NCI-H2171 (cell line): ENCODE measurements at regions not wholly inside any gene's neighbourhood (a gene's known extent, or its start where the extent isn't known, plus 50 kb on each side); places are given as distances from the start of the nearest gene placed in this dataset.

Experiments used
- DNase-seq: peaks from one replicate; lab custom pipeline; 2025; lab: John Stamatoyannopoulos, UW

DNA sequence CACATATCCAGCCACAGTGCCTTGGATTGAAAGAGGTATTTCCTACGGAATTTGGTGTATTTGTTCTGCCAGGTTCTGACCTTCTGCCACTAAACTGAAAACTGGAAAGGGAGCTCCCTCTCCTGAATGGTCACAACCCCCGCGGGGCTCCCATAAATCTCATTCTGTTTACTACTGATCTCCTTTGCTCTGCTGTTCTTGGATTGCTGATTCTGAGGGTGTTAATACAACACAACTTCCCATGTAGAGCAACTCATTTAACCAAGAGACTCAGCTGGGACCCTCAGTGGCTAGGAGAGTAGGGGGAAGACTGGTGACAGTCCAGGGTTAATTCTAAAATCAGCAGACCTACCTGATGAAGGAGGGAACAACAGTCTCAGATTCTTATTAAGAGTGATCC lies 662.9 kb downstream of the INHBA start:
- no peak for DNase-seq

DNA sequence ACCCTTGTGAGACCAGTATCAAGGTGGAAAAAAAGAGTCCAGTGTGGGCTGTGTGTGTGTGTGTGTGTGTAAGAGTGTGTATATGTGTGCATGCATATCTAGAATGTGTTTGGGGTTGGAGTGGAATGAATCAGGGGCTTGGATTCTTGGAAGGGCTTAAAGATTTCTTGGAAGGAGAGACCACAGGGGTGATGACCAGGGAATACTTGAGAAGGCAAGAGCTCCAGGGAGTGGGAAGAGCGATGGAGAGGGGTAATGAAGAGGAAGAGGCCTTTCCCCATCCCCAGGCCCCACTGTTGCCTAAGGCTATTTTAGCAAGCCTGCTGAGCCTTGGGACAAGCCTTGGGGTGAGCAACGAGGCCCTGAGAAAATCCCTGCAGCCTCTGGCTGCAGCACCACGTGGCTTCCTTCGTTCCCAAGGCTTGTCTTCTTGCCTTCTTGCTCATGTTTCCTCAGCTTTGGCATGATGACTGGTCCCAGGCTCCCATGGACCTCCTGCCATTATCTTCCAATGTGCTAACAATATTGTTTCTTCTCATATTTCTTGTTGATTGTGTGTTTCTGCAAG lies 663.4 kb downstream of the INHBA start:
- no peak for DNase-seq

DNA sequence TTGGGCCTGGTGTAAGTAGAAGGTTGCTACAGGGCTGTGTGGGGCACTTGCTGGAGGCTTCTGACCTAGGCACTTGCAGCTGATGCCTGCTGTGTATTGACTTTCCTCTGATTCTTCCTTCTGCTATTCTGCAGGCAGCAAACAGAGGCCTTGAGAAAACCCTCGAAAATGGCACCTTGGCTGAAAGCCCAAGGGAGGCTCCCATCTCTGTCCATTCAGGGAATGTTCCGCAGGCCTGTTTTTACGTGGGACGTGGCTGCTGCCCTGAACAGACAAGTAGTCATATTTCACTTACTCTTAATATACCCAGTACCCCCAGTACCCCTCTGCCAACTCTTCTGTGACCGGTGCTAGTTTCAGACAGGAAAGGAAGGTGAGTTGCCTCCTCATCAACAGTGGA lies 664.7 kb downstream of the INHBA start:
- DNase-seq, result no peak

DNA sequence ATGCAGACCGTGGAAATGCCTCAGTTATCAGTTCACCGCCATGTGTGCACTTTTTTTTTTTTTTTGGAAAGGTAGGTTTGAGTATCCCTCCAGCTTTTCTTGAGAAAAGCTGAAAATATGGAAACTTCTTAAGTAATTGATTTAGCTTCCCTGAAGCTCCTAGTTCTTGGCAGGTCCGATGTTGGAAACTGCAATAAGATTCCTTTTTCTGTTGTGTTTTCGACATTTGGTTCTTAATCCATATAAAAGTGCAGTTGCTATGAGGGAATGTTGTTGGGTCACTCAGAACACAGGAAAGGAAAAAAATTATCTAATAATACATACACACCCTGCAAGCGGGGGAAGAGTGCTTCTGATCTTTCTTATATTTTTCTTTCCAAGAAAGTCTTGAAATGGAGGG lies 665.2 kb downstream of the INHBA start:
- DNase-seq, result no peak

DNA sequence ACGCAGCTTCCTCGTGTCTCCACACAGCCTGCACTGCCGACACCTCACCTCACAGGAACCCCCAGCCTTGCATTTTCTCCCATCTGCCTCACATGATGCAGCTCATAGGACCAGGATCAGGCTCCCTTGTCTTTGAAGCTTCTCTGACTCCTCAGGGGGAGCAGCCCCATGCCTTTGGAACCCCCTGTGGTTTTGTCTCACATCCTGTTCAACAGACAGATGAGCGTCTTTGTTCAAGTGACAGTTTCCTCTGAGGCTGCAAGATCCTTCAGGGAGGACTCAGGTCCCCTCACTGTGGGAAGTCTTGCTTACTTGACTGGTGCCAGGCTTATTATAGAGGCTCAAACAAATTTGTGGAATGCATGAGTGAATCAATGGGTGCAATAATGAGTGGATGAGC lies 667.1 kb downstream of the INHBA start:
- no peak for DNase-seq

DNA sequence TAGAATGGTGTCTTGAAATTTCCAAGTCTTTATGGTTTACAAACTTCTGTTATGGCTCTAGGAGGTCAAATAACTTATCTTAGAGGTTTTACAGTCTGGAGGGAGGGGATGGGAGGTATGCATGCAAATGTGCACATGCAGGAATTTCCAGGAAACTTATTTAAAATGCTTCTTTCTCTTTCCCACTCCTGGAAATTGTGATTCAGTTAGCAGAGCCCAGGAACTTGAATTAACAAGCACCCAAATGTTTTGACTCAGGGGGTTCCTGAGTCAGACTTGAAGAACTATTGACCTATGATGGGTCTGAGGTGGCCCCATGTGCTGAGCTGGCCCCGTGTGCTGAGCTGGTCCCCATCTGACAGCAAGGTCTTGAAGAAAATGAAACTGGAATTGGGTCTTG lies 669.4 kb downstream of the INHBA start:
- no peak for DNase-seq

DNA sequence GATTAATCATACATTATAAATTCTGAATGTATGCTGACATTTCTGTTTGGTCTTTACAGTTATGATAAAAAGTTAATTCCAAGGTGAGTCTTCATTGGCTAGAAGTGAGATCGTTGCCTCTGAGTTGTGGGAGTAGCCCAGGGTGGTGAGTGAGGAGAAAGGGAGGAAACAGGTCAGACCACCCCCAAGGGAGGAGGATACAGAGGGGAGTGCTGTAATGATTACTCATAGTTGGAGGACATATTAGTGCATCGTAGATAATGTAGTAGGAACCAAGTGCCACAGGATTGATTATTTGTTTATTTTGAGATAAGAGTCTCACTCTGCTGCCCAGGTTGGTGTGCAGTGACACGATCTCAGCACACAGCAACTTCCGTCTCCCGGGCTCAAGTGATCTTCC lies 672.2 kb downstream of the INHBA start:
- DNase-seq, result no peak

DNA sequence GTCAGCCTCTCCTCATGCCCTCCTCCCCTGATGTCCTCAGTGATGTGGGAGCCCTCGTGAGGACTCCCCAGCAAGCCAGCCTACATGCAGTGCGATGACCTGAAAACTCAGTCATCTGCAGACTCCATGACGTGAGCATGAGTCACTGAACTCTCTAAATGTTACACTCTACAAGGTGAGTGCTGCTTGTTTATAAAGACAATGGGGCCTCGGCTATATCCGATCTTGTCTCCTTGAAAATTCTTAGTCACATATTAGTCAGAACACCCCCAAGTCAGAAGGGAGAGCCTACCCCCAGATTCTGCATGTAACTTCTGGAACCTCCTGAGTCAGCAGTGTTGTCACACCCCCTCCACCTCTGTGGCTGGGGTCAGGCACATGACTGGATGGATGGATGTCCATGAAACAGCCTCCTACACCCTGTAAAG lies 673.8 kb downstream of the INHBA start:
- no peak for DNase-seq

DNA sequence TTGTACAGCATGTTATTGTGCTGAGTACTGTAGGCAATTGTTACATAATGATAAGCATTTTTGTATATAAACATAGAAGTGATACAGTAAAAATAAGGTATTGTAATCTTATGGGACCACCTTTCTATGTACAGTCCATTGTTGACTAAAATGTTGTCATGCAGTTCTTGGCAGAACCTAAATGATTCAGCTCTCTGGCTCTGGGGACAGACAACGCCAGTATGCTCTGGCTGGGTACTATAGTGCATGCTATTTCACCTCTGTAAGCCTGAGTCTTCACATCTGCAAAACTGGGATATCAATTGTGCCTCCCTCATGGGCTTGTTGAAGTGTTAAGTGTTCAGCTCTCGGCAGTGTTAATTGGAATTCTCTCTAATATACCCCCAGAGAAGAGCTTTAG lies 674.3 kb downstream of the INHBA start:
- no peak for DNase-seq

DNA sequence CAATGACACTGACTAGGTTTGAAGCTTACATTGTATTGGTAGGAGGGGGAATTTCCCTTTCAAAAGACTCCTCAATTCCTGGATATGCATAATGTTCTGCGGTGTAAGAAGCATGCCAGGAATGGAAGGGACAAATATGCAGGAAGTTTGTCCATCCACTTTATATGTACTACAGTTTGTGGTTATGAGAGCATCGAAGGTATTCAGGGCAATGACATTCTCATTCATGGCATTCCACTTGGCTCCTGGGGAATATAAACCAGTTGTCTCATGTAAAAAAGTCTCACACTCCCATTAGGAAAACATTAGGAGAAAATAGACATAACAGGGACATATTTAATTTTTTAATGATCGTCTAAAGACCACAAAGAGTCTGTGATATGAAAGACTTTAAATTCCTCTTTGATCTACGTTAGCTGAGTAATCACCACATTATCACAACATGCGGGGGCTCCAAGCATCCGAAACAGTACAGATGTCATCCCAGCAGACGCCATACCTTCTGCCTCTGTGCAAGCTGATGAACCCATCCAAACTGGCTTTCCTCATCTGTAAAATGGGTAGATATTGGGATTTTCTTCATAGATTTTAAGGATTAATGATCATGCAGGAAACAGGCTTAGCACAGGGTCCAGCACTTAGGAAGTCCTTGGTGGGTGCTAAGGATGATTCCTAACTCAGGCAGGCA lies 675.3 kb downstream of the INHBA start:
- DNase-seq, result no peak

DNA sequence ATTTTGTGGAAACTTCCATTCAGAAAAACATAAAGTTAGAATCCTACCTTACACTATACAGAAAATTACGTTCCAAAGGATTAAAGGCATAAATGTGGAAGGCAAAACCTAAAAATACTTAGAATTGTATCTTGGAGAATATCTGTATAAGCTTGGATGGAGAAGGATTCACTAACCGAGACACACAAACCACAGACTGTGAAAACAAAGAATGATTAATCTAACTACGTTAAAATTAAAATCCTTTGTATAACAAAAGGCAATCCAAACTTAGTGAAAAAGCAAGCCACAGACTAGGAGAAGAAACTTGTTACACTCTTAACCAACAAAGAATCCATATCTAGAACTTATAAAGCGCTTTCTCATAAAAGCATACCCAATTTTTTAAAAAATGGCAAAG lies 678.8 kb downstream of the INHBA start:
- DNase-seq, result no peak

DNA sequence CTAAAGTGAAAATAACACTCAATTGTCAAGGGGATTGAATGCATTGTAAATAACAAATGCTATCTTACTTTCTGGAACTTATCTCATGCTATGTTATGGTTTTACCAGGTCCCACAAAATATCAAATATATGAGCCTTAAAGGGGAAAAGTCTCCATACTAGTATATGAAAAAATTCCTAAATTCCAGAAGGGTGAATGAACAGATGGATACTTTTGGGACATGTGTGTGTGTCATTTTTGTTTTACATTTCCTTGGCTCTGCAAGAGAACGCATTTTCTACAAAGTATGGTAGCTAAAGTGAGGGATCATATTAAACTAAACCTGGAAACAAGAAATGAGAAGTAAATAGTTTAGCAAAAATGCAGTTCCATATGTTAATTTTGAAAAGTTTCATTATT lies 682.8 kb downstream of the INHBA start:
- DNase-seq, result no peak

DNA sequence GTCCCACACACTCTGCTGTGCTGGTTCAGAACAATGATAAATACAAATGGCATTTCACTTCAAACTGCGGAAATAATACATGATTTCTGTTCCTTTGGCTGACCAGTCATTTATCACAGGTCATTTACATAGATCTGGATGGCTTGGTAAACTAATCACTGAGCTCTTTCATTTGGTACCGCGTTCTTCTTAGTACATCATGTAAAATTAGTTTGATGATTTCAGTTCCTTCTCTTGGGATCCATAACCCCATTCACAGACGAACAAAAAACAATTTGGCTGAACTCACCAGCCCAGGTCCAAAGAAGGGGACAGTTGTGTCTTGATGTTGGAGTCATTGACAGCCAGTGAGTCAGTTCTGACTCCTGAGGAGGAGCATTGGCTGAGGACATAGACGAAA lies 689.8 kb downstream of the INHBA start:
- no peak for DNase-seq

DNA sequence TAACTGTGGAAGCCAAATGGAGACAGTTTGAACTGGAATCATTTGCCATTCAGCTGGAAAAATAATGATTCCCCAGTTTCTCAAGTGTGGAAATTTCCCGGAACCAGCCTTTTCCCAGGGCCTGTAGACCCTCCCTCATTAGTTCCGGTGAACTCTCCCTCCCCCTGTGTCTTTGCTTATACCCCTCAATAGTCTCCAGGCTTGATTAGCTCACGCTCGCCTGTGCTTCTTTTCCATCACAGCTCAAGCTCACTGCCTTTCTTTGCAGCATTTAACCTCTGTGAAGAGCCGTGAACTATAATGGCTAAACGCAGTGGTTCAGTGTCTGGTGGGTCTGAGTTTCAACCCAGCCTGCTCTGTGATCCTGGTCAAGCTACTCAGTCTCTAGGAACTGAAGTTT lies 690.8 kb downstream of the INHBA start:
- no peak for DNase-seq

DNA sequence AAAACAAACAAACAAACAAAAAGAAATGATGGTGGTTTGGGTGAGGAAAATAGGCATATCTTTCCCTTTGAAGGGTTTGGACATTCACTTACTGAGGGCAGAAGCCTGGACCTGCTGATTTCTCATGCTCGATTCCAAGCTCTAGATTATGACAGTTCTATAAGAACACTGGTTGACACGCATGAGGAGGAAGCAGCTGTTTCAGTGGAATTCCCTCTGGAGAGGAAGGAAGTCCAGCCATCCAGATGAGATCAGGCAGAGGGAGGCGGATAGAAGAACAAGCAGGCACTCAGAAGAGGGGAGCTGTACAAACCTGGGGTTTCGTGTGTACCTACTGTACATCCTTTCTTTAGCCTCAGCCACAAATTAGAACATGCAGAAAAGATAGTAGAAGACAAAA lies 691.9 kb downstream of the INHBA start:
- no peak for DNase-seq

DNA sequence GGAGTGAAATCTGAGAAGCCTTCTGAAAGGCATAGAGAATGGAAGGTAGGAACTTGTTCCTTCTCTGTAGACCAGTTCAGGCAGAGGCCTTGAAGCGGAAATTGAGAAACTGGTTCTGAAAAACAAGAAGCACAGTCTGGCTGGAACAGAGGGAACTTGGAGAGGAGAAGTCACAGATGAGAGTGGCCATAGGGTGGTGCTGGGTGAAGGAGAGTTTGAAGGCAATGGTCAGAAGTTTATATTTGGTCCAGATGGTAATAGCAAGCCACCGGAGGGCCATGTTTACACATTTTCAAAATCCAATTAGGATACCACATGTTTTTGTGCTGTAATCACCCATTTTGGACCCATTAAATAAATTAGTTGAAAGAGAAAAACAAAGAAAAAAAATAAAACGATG lies 692.5 kb downstream of the INHBA start:
- no peak for DNase-seq

DNA sequence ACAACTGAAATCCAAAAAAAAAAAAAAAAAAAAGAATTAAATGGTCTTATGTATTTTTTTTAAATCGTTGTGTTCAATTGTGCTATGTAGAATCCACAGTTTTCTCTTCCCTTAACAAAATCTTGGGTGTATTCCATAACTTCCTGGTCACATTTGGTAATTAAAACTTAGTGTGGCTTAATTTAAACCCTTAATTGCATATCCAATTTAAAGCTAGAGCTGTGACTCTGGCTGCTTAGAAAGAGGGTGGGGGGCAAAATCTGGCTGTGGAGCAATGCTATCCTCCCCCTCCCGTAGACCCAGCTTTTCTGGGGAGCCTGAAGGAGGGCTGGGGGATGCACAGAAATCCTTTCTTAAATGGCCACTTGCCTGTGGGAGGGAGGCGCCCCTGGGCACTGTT lies 695.1 kb downstream of the INHBA start:
- no peak for DNase-seq

DNA sequence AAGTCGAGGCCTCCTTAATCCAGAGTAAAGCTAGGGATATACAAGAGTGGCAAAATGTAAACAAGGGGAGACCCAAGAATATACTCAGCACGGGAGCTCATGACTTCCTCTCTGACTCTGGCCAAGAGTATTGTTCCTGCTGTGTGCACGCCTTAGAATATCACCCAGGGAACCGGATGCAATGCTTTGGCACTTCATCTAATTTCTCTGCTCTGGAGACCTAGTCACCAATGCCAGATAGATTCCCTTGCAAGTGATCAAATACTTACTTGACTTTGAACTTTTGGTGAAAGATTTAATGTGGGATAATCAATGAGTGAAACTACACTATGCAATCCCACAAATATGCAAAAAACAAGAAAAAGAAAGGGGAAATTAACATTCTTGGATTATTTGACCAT lies 695.5 kb downstream of the INHBA start:
- no peak for DNase-seq

DNA sequence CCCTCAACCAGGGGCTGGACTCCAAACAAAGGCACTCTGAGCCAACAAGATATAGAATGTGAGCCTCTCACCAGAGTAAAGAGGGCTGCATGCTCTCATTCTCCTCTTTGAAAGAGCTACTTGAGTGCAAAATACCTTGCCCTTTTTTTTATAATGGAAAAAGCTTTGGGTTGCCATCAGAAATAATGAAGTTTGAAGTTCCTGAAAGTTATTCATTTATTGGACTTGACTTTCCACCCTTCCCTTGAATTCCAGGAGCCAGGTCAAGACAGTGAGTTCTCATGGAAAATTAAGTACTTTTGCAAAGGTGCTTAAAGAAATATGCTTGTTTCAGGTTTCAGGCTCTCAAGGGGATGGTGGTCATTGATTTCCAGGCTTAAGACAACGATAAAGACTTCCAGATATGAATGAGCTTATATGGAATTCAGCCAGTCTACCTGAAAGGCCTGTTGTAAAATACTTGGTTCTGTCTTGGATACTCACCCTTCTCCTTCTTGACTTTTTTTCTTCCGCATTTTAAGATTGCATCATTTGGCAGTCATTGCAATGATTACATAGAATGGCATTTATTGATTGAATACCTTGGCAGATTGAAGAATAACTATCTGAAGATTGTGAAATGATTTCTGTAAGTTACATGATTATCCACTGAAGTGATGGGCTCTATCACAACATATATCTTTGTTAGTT lies 696.4 kb downstream of the INHBA start:
- DNase-seq, result no peak

DNA sequence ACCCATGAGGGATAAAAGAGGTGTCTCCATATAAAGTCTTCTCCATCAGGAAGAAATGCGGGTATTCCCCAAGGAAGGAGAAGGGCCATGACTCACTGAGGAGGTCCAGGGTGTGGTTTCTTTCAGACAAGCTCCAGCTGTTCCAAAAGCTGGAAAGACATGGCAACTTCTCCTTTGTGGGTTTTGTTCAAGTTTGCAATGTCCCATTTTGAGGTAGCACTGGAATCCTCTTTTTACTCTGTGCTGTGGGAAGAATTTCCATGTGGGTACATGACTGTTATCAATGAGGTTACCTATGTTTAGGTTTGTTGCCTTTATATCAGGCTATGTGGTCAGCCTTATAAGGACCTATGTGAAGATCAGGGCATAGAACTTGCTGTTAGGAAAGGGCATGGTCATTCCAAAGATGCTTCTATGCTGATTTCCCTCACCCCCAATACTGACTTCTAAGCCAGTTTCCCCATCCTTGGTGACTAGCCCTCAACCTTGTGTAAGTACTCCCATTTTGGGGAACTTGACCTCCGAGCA lies 697.5 kb downstream of the INHBA start:
- DNase-seq, result no peak

DNA sequence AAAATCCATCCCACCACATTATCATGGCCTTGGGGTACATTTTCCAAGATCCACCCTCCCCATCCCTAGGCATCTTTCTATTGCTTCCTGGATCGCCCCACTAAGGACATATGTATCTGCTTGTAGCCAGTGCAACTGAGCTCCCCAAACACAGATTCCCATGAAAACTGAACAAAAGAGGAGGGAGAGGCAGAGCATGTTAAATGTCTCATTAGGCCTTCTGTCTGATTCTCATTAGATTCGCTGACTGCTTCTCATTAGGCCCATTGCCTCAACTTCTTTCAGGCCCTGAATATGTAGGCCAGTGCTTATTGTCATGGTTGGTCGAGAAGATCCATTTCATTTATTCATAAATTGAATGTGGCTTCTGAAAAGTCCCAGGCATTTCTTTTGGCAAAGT lies 698.9 kb downstream of the INHBA start:
- no peak for DNase-seq

DNA sequence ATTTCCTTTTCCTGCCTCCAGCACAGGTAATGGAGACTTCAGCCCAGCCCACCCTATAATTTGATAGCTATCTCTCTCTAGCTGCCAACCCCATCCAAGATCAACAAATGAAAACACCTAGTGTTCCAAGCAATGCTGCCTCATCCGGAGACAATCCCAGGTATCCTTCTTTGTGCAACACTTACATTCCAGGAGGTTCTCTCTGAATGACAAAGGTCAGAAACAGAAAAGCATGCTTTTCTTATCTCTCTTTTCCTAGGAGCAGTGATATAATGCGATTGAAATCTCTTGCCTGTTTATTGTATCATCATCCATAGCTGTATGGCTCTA lies 699.3 kb downstream of the INHBA start:
- DNase-seq, result no peak

DNA sequence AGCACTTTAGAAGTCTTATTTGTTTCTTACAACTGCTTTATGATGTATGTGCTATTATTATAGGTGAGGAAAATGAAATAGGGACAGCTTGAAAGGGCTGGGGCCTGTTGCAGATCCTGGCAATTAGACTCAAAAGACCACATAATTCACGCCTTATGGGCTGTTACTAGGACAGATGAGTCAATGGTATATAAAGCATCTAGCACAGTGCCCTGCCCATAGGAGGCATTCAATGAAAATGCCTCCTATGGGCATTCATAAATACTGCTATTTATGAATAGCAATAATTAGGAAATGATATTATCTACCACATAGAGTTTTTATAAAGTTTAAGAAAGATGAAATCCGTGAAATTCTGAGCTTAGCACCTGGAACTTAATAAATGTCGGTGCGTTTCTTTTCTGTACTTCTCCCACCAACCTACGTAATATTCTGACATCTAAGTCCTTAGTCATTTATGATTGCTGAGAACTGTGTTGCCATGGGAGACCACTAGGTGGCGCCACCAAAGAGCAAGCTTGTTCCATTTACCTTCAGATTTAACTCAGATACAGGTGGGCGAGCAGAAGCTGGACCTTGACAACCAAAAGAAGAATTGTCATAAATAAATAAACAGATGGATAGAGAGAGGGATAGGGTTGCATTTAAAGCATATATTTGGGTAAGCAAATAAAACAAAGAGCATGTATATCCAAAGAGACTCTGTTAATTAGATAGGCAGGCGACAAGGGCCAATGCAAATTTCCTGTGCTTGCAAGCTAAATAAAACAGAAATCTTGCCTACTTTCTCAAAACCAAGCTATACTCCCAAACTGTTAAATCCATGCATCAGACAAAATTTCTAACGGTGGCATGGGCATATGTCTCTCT lies 699.9 kb downstream of the INHBA start:
- DNase-seq, result no peak
